OCI-LY7 (cell line): ENCODE measurements at regions not wholly inside any gene's neighbourhood (a gene's known extent, or its start where the extent isn't known, plus 50 kb on each side); places are given as distances from the start of the nearest gene placed in this dataset.

Source experiments
- BruUV-seq: library from RNA; stranded (reverse); fragments of 400-500 nt; replicated peaks from 2 replicates; lab custom pipeline; 2021; lab: Mats Ljungman, UMichigan
- CTCF ChIA-PET: fragments of 300-600 bp; sonication (Branson Sonifier 250); formaldehyde crosslinking; loops from one replicate; lab custom pipeline; 2022; ENCODE audit warnings: antibody characterized with exemption; ENCODE audit not compliant: unreplicated experiment; lab: Charles Lee
- POLR2A ChIA-PET: fragments of 300-600 bp; sonication (Branson Sonifier 250); formaldehyde crosslinking; loops from one replicate; lab custom pipeline; 2022; ENCODE audit warnings: antibody characterized with exemption; lab: Charles Lee
- DNase-seq: peaks from one replicate; pipeline ENCODE4 v3.0.0-alpha.2; 2015; ENCODE audit warnings: low spot score
- H2AFZ ChIP-seq: fragments of 200-600 bp; sonication (generic), shearing (Covaris generic); 2 replicates; pipeline ENCODE4 v1.6.1; 2014; ENCODE audit warnings: mild to moderate bottlenecking, antibody characterized with exemption, low read length, moderate library complexity
- H3K27ac ChIP-seq: fragments of 200-600 bp; sonication (generic); 2 replicates; pipeline ENCODE4 v1.5.1; 2014; ENCODE audit warnings: mixed run types, low read depth, mild to moderate bottlenecking, moderate library complexity, low read length, inconsistent platforms; ENCODE audit not compliant: poor library complexity, severe bottlenecking
- H3K36me3 ChIP-seq: fragments of 200-600 bp; sonication (generic); 2 replicates; pipeline ENCODE4 v1.6.1; 2014; ENCODE audit warnings: mild to moderate bottlenecking, antibody characterized with exemption, low read length, moderate library complexity, mixed read lengths; ENCODE audit not compliant: insufficient read depth
- H3K4me1 ChIP-seq: fragments of 200-600 bp; sonication (generic); 2 replicates; pipeline ENCODE4 v1.5.1; 2014; ENCODE audit warnings: mild to moderate bottlenecking, low read length; ENCODE audit not compliant: insufficient read depth, poor library complexity, severe bottlenecking
- H3K4me2 ChIP-seq: fragments of 200-600 bp; sonication (generic); 2 replicates; pipeline ENCODE4 v1.6.1; 2014; ENCODE audit warnings: mild to moderate bottlenecking, low read length
- H3K4me3 ChIP-seq: fragments of 200-600 bp; sonication (generic); 2 replicates; pipeline ENCODE4 v1.5.1; 2014; ENCODE audit warnings: mild to moderate bottlenecking, low read depth, low read length; ENCODE audit not compliant: poor library complexity, severe bottlenecking
- H3K79me2 ChIP-seq: fragments of 200-600 bp; sonication (generic); 2 replicates; pipeline ENCODE4 v1.6.1; 2016; ENCODE audit warnings: low read depth, mild to moderate bottlenecking, low read length, moderate library complexity, mixed read lengths; ENCODE audit not compliant: insufficient read depth
- H3K9me2 ChIP-seq: fragments of 200-600 bp; sonication (generic); 2 replicates; pipeline ENCODE4 v1.6.1; 2016; ENCODE audit warnings: mild to moderate bottlenecking, low read length, mixed read lengths; ENCODE audit not compliant: insufficient read depth
- H3K9me3 ChIP-seq: fragments of 200-600 bp; sonication (generic); 2 replicates; pipeline ENCODE4 v1.6.1; 2014; ENCODE audit warnings: mild to moderate bottlenecking, mixed run types, low read length, mixed read lengths
- H4K20me1 ChIP-seq: fragments of 200-600 bp; sonication (generic); 2 replicates; pipeline ENCODE4 v1.6.1; 2014; ENCODE audit warnings: mild to moderate bottlenecking, antibody characterized with exemption, low read length, moderate library complexity, mixed read lengths; ENCODE audit not compliant: insufficient read depth
- CTCF ChIP-seq: fragments of 200-600 bp; sonication (generic); conservative IDR thresholded peaks from 2 replicates; pipeline ENCODE4 v1.5.1; 2014; ENCODE audit warnings: mild to moderate bottlenecking, antibody characterized with exemption, low read length, moderate library complexity, mixed read lengths
- EZH2phosphoT487 ChIP-seq: fragments of 200-600 bp; sonication (generic); IDR thresholded peaks from 2 replicates; pipeline ENCODE4 v1.6.1; 2018; ENCODE audit warnings: low read depth, borderline replicate concordance, mild to moderate bottlenecking, mixed run types, antibody characterized with exemption, low read length, moderate library complexity, mixed read lengths
- intact Hi-C: fragments of 100-400 bp; cut with micrococcal nuclease; formaldehyde crosslinking; loops from one replicate; pipeline ENCODE4 v1.10.0; 2022; ENCODE audit not compliant: unreplicated experiment

- no peak for TF ChIP-seq CTCF
- TF ChIP-seq EZH2phosphoT487 = no peak
- H3K4me2 ChIP-seq = no peak overlapping the region
- H3K79me2 ChIP-seq = no peaks in the 10 kb centered on the region
- ChIA-PET CTCF (no interaction called here), POLR2A (interaction anchor here (0.7 kb wide), 1 partner anchor 261 kb away, joined by 3 read pairs; no protein-coding TSS in a partner anchor)
- H3K36me3 ChIP-seq = no peaks in the 10 kb centered on the region
- no TSS peak for BruUV-seq
- no peak overlapping the region for H3K4me3 ChIP-seq
- no peaks in the 10 kb centered on the region for H3K4me1 ChIP-seq
- DNase-seq = no peak
- H4K20me1 ChIP-seq = no peaks in the 10 kb centered on the region
- H3K27ac ChIP-seq = no peak overlapping the region
- intact Hi-C loops = no loop called here
- H2AFZ ChIP-seq = no peak overlapping the region
- H3K9me3 ChIP-seq = no peaks in the 10 kb centered on the region
- no peaks in the 10 kb centered on the region for H3K9me2 ChIP-seq
Measured at GRCh38 chr2:150619607-150620330, 132.3 kb upstream of the RND3 start.

- no peak overlapping the region for H3K4me3 ChIP-seq
- H3K4me2 ChIP-seq = no peak overlapping the region
- H3K79me2 ChIP-seq = no peaks in the 10 kb centered on the region
- BruUV-seq = no TSS peak
- intact Hi-C loops = no loop called here
- no peaks in the 10 kb centered on the region for H3K9me2 ChIP-seq
- TF ChIP-seq EZH2phosphoT487 (no peak), CTCF (no peak)
- no peaks in the 10 kb centered on the region for H3K4me1 ChIP-seq
- H2AFZ ChIP-seq = no peak overlapping the region
- POLR2A ChIA-PET = no interaction called here
- no peak overlapping the region for H3K27ac ChIP-seq
- no peaks in the 10 kb centered on the region for H4K20me1 ChIP-seq
- CTCF ChIA-PET = no interaction called here
- no peaks in the 10 kb centered on the region for H3K9me3 ChIP-seq
- DNase-seq = no peak
- no peaks in the 10 kb centered on the region for H3K36me3 ChIP-seq
Measured at GRCh38 chr2:150618245-150618895, 130.9 kb upstream of the RND3 start.
